ENCODE measurements at regions not wholly inside any gene's neighbourhood (a gene's known extent, or its start where the extent isn't known, plus 50 kb on each side); places are given as distances from the start of the nearest gene placed in this dataset.

- TF ChIP-seq POLR2A (IDR thresholded peaks at IDR 0.05) (no peak), CTCF (IDR thresholded peaks at IDR 0.05) (no peak), POLR2AphosphoS5 (IDR thresholded peaks at IDR 0.05; ENCODE audit: insufficient read depth in 1 of 2, low read depth in 1 of 2) (no peak)
Observed at GRCh38 chr1:209227171-209227570, 356.3 kb upstream of the CAMK1G start.
